Naive thymus-derived CD4-positive, alpha-beta T cell (primary cell): ENCODE measurements at regions not wholly inside any gene's neighbourhood (a gene's known extent, or its start where the extent isn't known, plus 50 kb on each side); places are given as distances from the start of the nearest gene placed in this dataset.
"Not testable (repeated sequence)": the region's sequence is repeated elsewhere in the genome, so short reads cannot be mapped to it uniquely, and the experiment has no call there.

Experiments
- ATAC-seq: fragments of 150-1000 bp; cut with Tn5 transposase; 2 replicates; pipeline ENCODE4 v1.10.0; 2021; ENCODE audit warnings: mild to moderate bottlenecking, moderate library complexity
- CTCF ChIA-PET: fragments of 350-600 bp; sonication (Branson Sonifier 250); formaldehyde crosslinking; loops from one replicate; lab custom pipeline; 2021; ENCODE audit warnings: antibody characterized with exemption; lab: Charles Lee
- POLR2A ChIA-PET: fragments of 350-600 bp; sonication (Branson Sonifier 250); formaldehyde crosslinking; loops from one replicate; lab custom pipeline; 2021; ENCODE audit warnings: antibody characterized with exemption, inconsistent platforms; lab: Charles Lee
- DNase-seq, 9 donors: peaks; one replicate each; pipeline versions ENCODE4 v3.0.0 to v3.0.0-alpha.2; 2020 to 2022; ENCODE audit warnings: mixed read lengths in 1 of 9
- H3K27ac ChIP-seq: one replicate; pipeline ENCODE4 v1.7.0; 2013; ENCODE audit warnings: mild to moderate bottlenecking, low read depth, low read length, moderate library complexity
- H3K27me3 ChIP-seq, 2 donors: one replicate each; pipeline ENCODE4 v1.7.0; 2013; ENCODE audit warnings: low read length in 2 of 2, mild to moderate bottlenecking in 2 of 2, moderate library complexity in 2 of 2; ENCODE audit not compliant: control insufficient read depth in 2 of 2, insufficient read depth in 2 of 2
- H3K36me3 ChIP-seq, 3 experiments: 1 replicate in 2 of 3; 2 replicates in 1 of 3; pipeline ENCODE4 v1.7.0; 2013; ENCODE audit warnings: low read length in 3 of 3, mild to moderate bottlenecking in 3 of 3, moderate library complexity in 1 of 3; ENCODE audit not compliant: insufficient read depth in 3 of 3, control insufficient read depth in 2 of 3
- H3K4me1 ChIP-seq, 2 donors: one replicate each; pipeline ENCODE4 v1.7.0; 2013; ENCODE audit warnings: low read length in 2 of 2, mild to moderate bottlenecking in 2 of 2, moderate library complexity in 1 of 2; ENCODE audit not compliant: control insufficient read depth in 2 of 2, insufficient read depth in 2 of 2
- H3K4me3 ChIP-seq: 2 replicates; pipeline ENCODE4 v1.7.0; 2013; ENCODE audit warnings: mild to moderate bottlenecking, low read length
- H3K9me3 ChIP-seq, 3 experiments: 1 replicate in 2 of 3; 2 replicates in 1 of 3; pipeline ENCODE4 v1.7.0; 2013; ENCODE audit warnings: low read length in 3 of 3; ENCODE audit not compliant: control insufficient read depth in 2 of 3
- H3K27ac Mint-ChIP-seq, 9 donors: one replicate each; pipeline ENCODE4 v1.8.0; 2020 to 2022; ENCODE audit warnings: mixed read lengths in 9 of 9, mild to moderate bottlenecking in 8 of 9, moderate library complexity in 5 of 9, inconsistent platforms in 2 of 9
- H3K27me3 Mint-ChIP-seq, 5 donors: one replicate each; pipeline ENCODE4 v1.8.0; 2021 to 2022; ENCODE audit warnings: mixed read lengths in 5 of 5, mild to moderate bottlenecking in 1 of 5
- H3K36me3 Mint-ChIP-seq, 5 donors: one replicate each; pipeline ENCODE4 v1.8.0; 2020 to 2022; ENCODE audit warnings: mixed read lengths in 5 of 5, mild to moderate bottlenecking in 3 of 5, inconsistent platforms in 1 of 5
- H3K4me1 Mint-ChIP-seq, 7 donors: one replicate each; pipeline ENCODE4 v1.8.0; 2020 to 2022; ENCODE audit warnings: mixed read lengths in 7 of 7, mild to moderate bottlenecking in 3 of 7, inconsistent platforms in 1 of 7
- H3K4me3 Mint-ChIP-seq, 10 donors: one replicate each; pipeline ENCODE4 v1.8.0; 2020 to 2022; ENCODE audit warnings: mild to moderate bottlenecking in 10 of 10, mixed read lengths in 10 of 10, moderate library complexity in 6 of 10, inconsistent platforms in 2 of 10
- H3K9me3 Mint-ChIP-seq, 11 donors: one replicate each; pipeline ENCODE4 v1.8.0; 2020 to 2022; ENCODE audit warnings: mixed read lengths in 11 of 11, mild to moderate bottlenecking in 4 of 11, inconsistent platforms in 1 of 11, moderate library complexity in 1 of 11
- intact Hi-C, 2 donors: fragments of 100-400 bp; cut with micrococcal nuclease; formaldehyde crosslinking; loops; one replicate each; pipeline ENCODE4 v1.15.1; 2023

GRCh38 chr17:54201380-54201779, 378.7 kb downstream of the KIF2B start:
- H3K27ac ChIP-seq, intact Hi-C loops, H3K4me3 ChIP-seq, H3K27ac Mint-ChIP-seq, H3K9me3 ChIP-seq, DNase-seq, H3K4me1 Mint-ChIP-seq, POLR2A ChIA-PET, ATAC-seq, CTCF ChIA-PET, H3K27me3 ChIP-seq, H3K36me3 Mint-ChIP-seq, H3K36me3 ChIP-seq, H3K9me3 Mint-ChIP-seq, H3K4me1 ChIP-seq, H3K4me3 Mint-ChIP-seq, H3K27me3 Mint-ChIP-seq: not testable (repeated sequence)

GRCh38 chr17:54220829-54221228, 398.1 kb downstream of the KIF2B start:
- no peak for ATAC-seq
- H3K4me1 Mint-ChIP-seq: no peaks in the 10 kb centered on the region
- intact Hi-C loops: no loop called here

GRCh38 chr17:54221499-54221898, 398.8 kb downstream of the KIF2B start:
- DNase-seq (no peak), ATAC-seq (no peak)
- H3K27me3 Mint-ChIP-seq: no peaks in the 10 kb centered on the region
- no peaks in the 10 kb centered on the region for H3K9me3 ChIP-seq
- no peaks in the 10 kb centered on the region for H3K36me3 Mint-ChIP-seq
- H3K36me3 ChIP-seq: no peaks in the 10 kb centered on the region
- ChIA-PET CTCF (no interaction called here), POLR2A (no interaction called here)
- no peak overlapping the region for H3K4me3 ChIP-seq
- no peak overlapping the region for H3K4me3 Mint-ChIP-seq
- no peak overlapping the region for H3K27ac Mint-ChIP-seq
- H3K27me3 ChIP-seq: no peaks in the 10 kb centered on the region
- peaks cover 0 to 9% (median 0%) of the 10 kb centered on the region in 11 donors for H3K9me3 Mint-ChIP-seq
- no peaks in the 10 kb centered on the region for H3K4me1 ChIP-seq
- H3K4me1 Mint-ChIP-seq: no peaks in the 10 kb centered on the region
- no peak overlapping the region for H3K27ac ChIP-seq
- intact Hi-C loops: no loop called here

More at GRCh38 chr17:54220829-54221228, 398.1 kb downstream of the KIF2B start:
- Mint-ChIP-seq H3K9me3 (peaks cover 0 to 12% (median 0%) of the 10 kb centered on the region in 11 donors), H3K27ac (no peak overlapping the region), H3K36me3 (no peaks in the 10 kb centered on the region), H3K27me3 (no peaks in the 10 kb centered on the region), H3K4me3 (no peak overlapping the region)
- H3K36me3 ChIP-seq: no peaks in the 10 kb centered on the region
- no peaks in the 10 kb centered on the region for H3K4me1 ChIP-seq
- no peaks in the 10 kb centered on the region for H3K9me3 ChIP-seq
- H3K27me3 ChIP-seq: no peaks in the 10 kb centered on the region
- no peak for DNase-seq
- H3K4me3 ChIP-seq: no peak overlapping the region
- CTCF ChIA-PET: no interaction called here
- POLR2A ChIA-PET: no interaction called here
- H3K27ac ChIP-seq: no peak overlapping the region

GRCh38 chr17:54235571-54235970, 412.8 kb downstream of the KIF2B start:
- no peaks in the 10 kb centered on the region for H3K4me1 Mint-ChIP-seq
- ChIA-PET CTCF (no interaction called here), POLR2A (no interaction called here)
- DNase-seq: no peak
- H3K4me3 ChIP-seq: no peak overlapping the region
- H3K36me3 ChIP-seq: no peaks in the 10 kb centered on the region
- H3K36me3 Mint-ChIP-seq: no peaks in the 10 kb centered on the region
- H3K27ac ChIP-seq: no peak overlapping the region
- no peaks in the 10 kb centered on the region for H3K27me3 Mint-ChIP-seq
- intact Hi-C loops: no loop called here
- H3K9me3 ChIP-seq: no peaks in the 10 kb centered on the region
- no peaks in the 10 kb centered on the region for H3K4me1 ChIP-seq
- H3K9me3 Mint-ChIP-seq: peaks cover 0 to 13% (median 3%) of the 10 kb centered on the region in 11 donors
- no peak overlapping the region for H3K27ac Mint-ChIP-seq
- H3K27me3 ChIP-seq: no peaks in the 10 kb centered on the region
- no peak for ATAC-seq
- H3K4me3 Mint-ChIP-seq: no peak overlapping the region

- Histone ChIP-seq H3K27me3 (no peaks in the 10 kb centered on the region), H3K4me3 (no peak overlapping the region), H3K9me3 (no peaks in the 10 kb centered on the region), H3K27ac (no peak overlapping the region), H3K4me1 (no peaks in the 10 kb centered on the region), H3K36me3 (no peaks in the 10 kb centered on the region)
- ChIA-PET POLR2A (no interaction called here), CTCF (no interaction called here)
- Mint-ChIP-seq H3K4me3 (no peak overlapping the region), H3K4me1 (no peaks in the 10 kb centered on the region), H3K27me3 (peaks cover 0 to 2% (median 0%) of the 10 kb centered on the region in 5 donors), H3K36me3 (no peaks in the 10 kb centered on the region), H3K27ac (no peak overlapping the region), H3K9me3 (peaks cover 0 to 20% (median 6%) of the 10 kb centered on the region in 11 donors)
- intact Hi-C loops: no loop called here
- no peak for ATAC-seq
- DNase-seq: no peak
These were observed 415.3 kb downstream of the KIF2B start for GRCh38 chr17:54237911-54238515.

GRCh38 chr17:54239291-54239690, 416.6 kb downstream of the KIF2B start:
- H3K9me3 ChIP-seq: no peaks in the 10 kb centered on the region
- peaks cover 0 to 22% (median 7%) of the 10 kb centered on the region in 11 donors for H3K9me3 Mint-ChIP-seq
- peaks cover 0 to 2% (median 0%) of the 10 kb centered on the region in 5 donors for H3K27me3 Mint-ChIP-seq
- no peaks in the 10 kb centered on the region for H3K27me3 ChIP-seq
- POLR2A ChIA-PET: no interaction called here
- ATAC-seq (no peak), DNase-seq (no peak)
- H3K36me3 ChIP-seq: no peaks in the 10 kb centered on the region
- no peak overlapping the region for H3K4me3 Mint-ChIP-seq
- no peak overlapping the region for H3K4me3 ChIP-seq
- H3K4me1 ChIP-seq: no peaks in the 10 kb centered on the region
- CTCF ChIA-PET: no interaction called here
- no peaks in the 10 kb centered on the region for H3K4me1 Mint-ChIP-seq
- no peaks in the 10 kb centered on the region for H3K36me3 Mint-ChIP-seq
- no peak overlapping the region for H3K27ac ChIP-seq
- H3K27ac Mint-ChIP-seq: no peak overlapping the region
- intact Hi-C loops: no loop called here

- CTCF ChIA-PET: no interaction called here
- POLR2A ChIA-PET: no interaction called here
- no peaks in the 10 kb centered on the region for H3K36me3 ChIP-seq
- no peak for ATAC-seq
- H3K27me3 ChIP-seq: no peaks in the 10 kb centered on the region
- no peak overlapping the region for H3K4me3 Mint-ChIP-seq
- H3K9me3 ChIP-seq: no peaks in the 10 kb centered on the region
- no peaks in the 10 kb centered on the region for H3K27me3 Mint-ChIP-seq
- no peaks in the 10 kb centered on the region for H3K4me1 ChIP-seq
- intact Hi-C loops: no loop called here
- H3K27ac ChIP-seq: no peak overlapping the region
- DNase-seq: no peak
- peaks cover 0 to 7% (median 0%) of the 10 kb centered on the region in 11 donors for H3K9me3 Mint-ChIP-seq
- H3K36me3 Mint-ChIP-seq: no peaks in the 10 kb centered on the region
- no peaks in the 10 kb centered on the region for H3K4me1 Mint-ChIP-seq
- no peak overlapping the region for H3K4me3 ChIP-seq
- no peak overlapping the region for H3K27ac Mint-ChIP-seq
These were observed 433.0 kb downstream of the KIF2B start for GRCh38 chr17:54255696-54256095.
